ENCODE measurements at regions not wholly inside any gene's neighbourhood (a gene's known extent, or its start where the extent isn't known, plus 50 kb on each side); places are given as distances from the start of the nearest gene placed in this dataset.

- no peak for TF ChIP-seq CTCF (IDR thresholded peaks at IDR 0.05)
- intact Hi-C loops (cut with DNase I) = loop anchor here in 1 of 10 donors (10.0 kb wide), 1 partner anchor 49 kb away; the partner anchor contains the start of gene C11orf96
- ATAC-seq (no peak), DNase-seq (no peak)
- peaks cover 14 to 37% (median 30%) of the 10 kb centered on the region in 9 donors for H3K4me1 ChIP-seq
- no peak overlapping the region for H3K27ac ChIP-seq
- H3K27me3 ChIP-seq = no peaks in the 10 kb centered on the region
- H3K4me3 ChIP-seq = no peak overlapping the region
- H3K9me3 ChIP-seq = no peaks in the 10 kb centered on the region
- no peaks in the 10 kb centered on the region for H3K36me3 ChIP-seq
These were observed 51.8 kb downstream of the C11orf96 start for GRCh38 chr11:43994196-43994595.

- Histone ChIP-seq H3K27ac (no peak overlapping the region), H3K9me3 (no peaks in the 10 kb centered on the region), H3K27me3 (no peaks in the 10 kb centered on the region), H3K4me3 (no peak overlapping the region), H3K36me3 (no peaks in the 10 kb centered on the region), H3K4me1 (peaks cover 5 to 24% (median 17%) of the 10 kb centered on the region in 9 donors)
- 96 to 97% methylated on average over 4 of the region's 4 CpGs for WGBS, 2 donors
- DNase-seq (no peak), ATAC-seq (no peak)
- intact Hi-C loops (cut with DNase I) = loop anchor here in 1 of 10 donors (10.0 kb wide), 1 partner anchor 52 kb away; the partner anchor contains the start of gene C11orf96
- no peak for TF ChIP-seq CTCF (IDR thresholded peaks at IDR 0.05)
These were observed 51.5 kb upstream of the ACCSL start for GRCh38 chr11:43996318-43996717.

GRCh38 chr11:43997022-43997660, 50.6 kb upstream of the ACCSL start:
- DNase-seq (no peak), ATAC-seq (no peak)
- intact Hi-C loops (cut with DNase I) = loop anchor here in 1 of 10 donors (10.0 kb wide), 1 partner anchor 52 kb away; the partner anchor contains the start of gene C11orf96
- no peak overlapping the region for H3K4me3 ChIP-seq
- H3K9me3 ChIP-seq = no peaks in the 10 kb centered on the region
- H3K27ac ChIP-seq = no peak overlapping the region
- H3K27me3 ChIP-seq = no peaks in the 10 kb centered on the region
- no peak for TF ChIP-seq CTCF (IDR thresholded peaks at IDR 0.05)
- 58 to 69% methylated on average over 15 of the region's 15 CpGs for WGBS, 2 donors
- H3K4me1 ChIP-seq = peaks cover 5 to 23% (median 16%) of the 10 kb centered on the region in 9 donors
- no peaks in the 10 kb centered on the region for H3K36me3 ChIP-seq
